Lower leg skin (tissue), 4 donors: ENCODE measurements at regions not wholly inside any gene's neighbourhood (a gene's known extent, or its start where the extent isn't known, plus 50 kb on each side); places are given as distances from the start of the nearest gene placed in this dataset.

ENCODE experiments used
- DNase-seq, 2 donors: peaks; one replicate each; pipeline ENCODE4 v3.0.0-alpha.2; 2019; ENCODE audit warnings: low spot score in 2 of 2
- H3K4me3 ChIP-seq: fragments of 200-600 bp; sonication (generic); 2 replicates; pipeline ENCODE4 v1.5.1; 2017; ENCODE audit warnings: mild to moderate bottlenecking, low read depth; ENCODE audit not compliant: poor library complexity, severe bottlenecking
- CTCF ChIP-seq, 3 donors: fragments of 450-650 bp; IDR thresholded peaks; one replicate each; pipeline ENCODE4 v1.5.1; 2016; ENCODE audit warnings: antibody characterized with exemption in 3 of 3, mild to moderate bottlenecking in 3 of 3, moderate library complexity in 2 of 3
- POLR2A ChIP-seq, 2 donors: fragments of 450-650 bp; IDR thresholded peaks; one replicate each; pipeline ENCODE4 v1.6.1; 2016 to 2017; ENCODE audit warnings: antibody characterized with exemption in 2 of 2, mild to moderate bottlenecking in 1 of 2, moderate library complexity in 1 of 2
- WGBS, 2 donors: methylation state at CpG; one replicate each; pipeline ENCODE4 v1.1.5; 2018; 5-methylcytosine and 5-hydroxymethylcytosine counted together
- intact Hi-C: fragments of 100-400 bp; cut with DNase I; formaldehyde crosslinking; loops from one replicate; pipeline ENCODE4 v1.15.0; 2023; ENCODE audit warnings: low total_unique reads

DNA sequence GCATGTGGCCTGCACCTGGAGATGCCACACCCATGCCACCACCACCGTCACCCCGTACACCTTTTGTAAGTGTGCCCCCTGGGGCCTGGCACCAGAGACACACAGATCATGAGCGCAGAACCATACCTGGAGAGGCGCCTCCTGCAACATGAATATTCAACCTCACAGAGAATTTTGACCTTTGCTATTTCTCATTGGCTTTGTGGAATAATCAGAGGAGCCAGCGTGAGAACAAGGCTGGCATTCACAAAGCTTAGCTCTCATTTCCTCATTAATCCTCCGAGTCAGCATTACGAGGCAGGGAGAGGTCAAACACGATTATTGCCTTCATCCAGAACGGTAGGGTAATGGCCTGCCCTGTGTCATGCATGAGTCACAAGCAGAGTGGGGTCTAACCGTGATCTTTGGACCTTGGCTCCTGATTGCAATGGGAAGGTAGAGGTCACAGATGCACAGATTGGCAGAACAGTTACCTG lies 73.0 kb upstream of the POMGNT2 start:
- no peak for DNase-seq
- TF ChIP-seq POLR2A (IDR thresholded peaks at IDR 0.05): no peak
- no peak for TF ChIP-seq CTCF (IDR thresholded peaks at IDR 0.05)
- intact Hi-C loops: no loop called here
- 80 to 84% methylated on average over 10 of the region's 10 CpGs for WGBS, 2 donors
- no peak overlapping the region for H3K4me3 ChIP-seq

GRCh38 chr3:43177085-43177484 lies 71.2 kb upstream of the POMGNT2 start:
- intact Hi-C loops: no loop called here
- TF ChIP-seq POLR2A (IDR thresholded peaks at IDR 0.05): no peak
- TF ChIP-seq CTCF (IDR thresholded peaks at IDR 0.05): no peak
- no peak for DNase-seq
- 86 to 89% methylated on average over 5 of the region's 5 CpGs for WGBS, 2 donors
- no peak overlapping the region for H3K4me3 ChIP-seq

DNA sequence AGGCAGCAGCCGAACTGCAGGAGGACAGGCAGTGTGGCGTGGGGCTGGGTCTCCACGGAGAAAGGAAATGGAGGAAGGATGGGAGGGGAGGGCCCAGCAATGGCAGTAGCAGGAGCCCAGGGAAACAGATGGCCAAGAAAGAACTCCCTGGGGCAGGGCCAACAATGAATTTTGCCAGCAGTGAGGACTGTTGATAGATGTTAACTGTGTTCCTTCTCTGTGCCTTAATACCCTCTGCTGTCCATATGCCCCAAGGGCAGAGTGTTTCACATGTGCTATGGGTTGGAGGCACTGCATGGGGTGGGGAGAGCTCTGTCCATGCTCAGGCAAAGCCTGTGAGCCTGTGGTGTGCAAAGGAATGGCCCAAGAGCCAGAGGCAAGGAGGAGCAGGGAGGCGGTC lies 70.8 kb upstream of the POMGNT2 start:
- WGBS, 2 donors: 67 to 70% methylated on average over 4 of the region's 4 CpGs
- no peak for DNase-seq
- no peak overlapping the region for H3K4me3 ChIP-seq
- intact Hi-C loops: no loop called here
- no peak for TF ChIP-seq CTCF (IDR thresholded peaks at IDR 0.05)
- TF ChIP-seq POLR2A (IDR thresholded peaks at IDR 0.05): no peak

- DNase-seq: peak in 1 of 2 donors; percentile 56
- no peak for TF ChIP-seq POLR2A (IDR thresholded peaks at IDR 0.05)
- TF ChIP-seq CTCF (IDR thresholded peaks at IDR 0.05): no peak
- intact Hi-C loops: no loop called here
- 96% methylated on average over 5 of the region's 5 CpGs for whole genome bisulfite sequencing, 2 donors
- H3K4me3 ChIP-seq: no peak overlapping the region
These were observed 69.7 kb upstream of the POMGNT2 start for GRCh38 chr3:43175541-43175940.

GRCh38 chr3:43173949-43174348 lies 68.1 kb upstream of the POMGNT2 start:
- intact Hi-C loops: no loop called here
- TF ChIP-seq POLR2A (IDR thresholded peaks at IDR 0.05): no peak
- TF ChIP-seq CTCF (IDR thresholded peaks at IDR 0.05): no peak
- no peak overlapping the region for H3K4me3 ChIP-seq
- DNase-seq: no peak

GRCh38 chr3:43171748-43172147 lies 65.9 kb upstream of the POMGNT2 start:
- WGBS, 2 donors: 56 to 66% methylated on average over 5 of the region's 5 CpGs
- intact Hi-C loops: no loop called here
- DNase-seq: no peak
- no peak overlapping the region for H3K4me3 ChIP-seq
- TF ChIP-seq CTCF (IDR thresholded peaks at IDR 0.05) (no peak), POLR2A (IDR thresholded peaks at IDR 0.05) (no peak)
